ENCODE measurements at regions not wholly inside any gene's neighbourhood (a gene's known extent, or its start where the extent isn't known, plus 50 kb on each side); places are given as distances from the start of the nearest gene placed in this dataset.
A peak's percentile ranks its signal among the peaks of the same experiment; 100 is the strongest.
"Not testable (repeated sequence)": the region's sequence is repeated elsewhere in the genome, so short reads cannot be mapped to it uniquely, and the experiment has no call there.

GRCh38 chr17:77635785-77636184 lies 322.7 kb upstream of the TNRC6C start:
- H3K27ac ChIP-seq (ENCODE audit: extremely low read depth, low read depth, low read length); H3K36me3 ChIP-seq (ENCODE audit: control insufficient read depth in 2 of 2, insufficient read depth in 1 of 2, low read length in 2 of 2); H3K4me1 ChIP-seq (ENCODE audit: control insufficient read depth, insufficient read depth, low read length); CTCF ChIA-PET; H3K4me3 ChIP-seq (ENCODE audit: low read depth, low read length); H3K9me3 ChIP-seq (ENCODE audit: control insufficient read depth, insufficient read depth, low read depth, low read length): not testable (repeated sequence)
- POLR2A ChIA-PET, result interaction anchor here (0.6 kb wide), 1 partner anchor 100 kb away, joined by 3 read pairs; no protein-coding TSS in a partner anchor
- TF ChIP-seq ZSCAN16 (tag by site-specific recombination; IDR thresholded peaks at IDR 0.05) (peak; percentile 74; the same call in 1 of the 2 replicates), ZBTB17 (tag by site-specific recombination; IDR thresholded peaks at IDR 0.05) (peak; percentile 63)

- POLR2A ChIA-PET, result no interaction called here
- H3K36me3 ChIP-seq (ENCODE audit: control insufficient read depth in 2 of 2, insufficient read depth in 1 of 2, low read length in 2 of 2), result no peaks in the 10 kb centered on the region
- H3K4me3 ChIP-seq (ENCODE audit: low read depth, low read length), result no peak overlapping the region
- CTCF ChIA-PET, result no interaction called here
- TF ChIP-seq SP3 (tag by site-specific recombination; IDR thresholded peaks at IDR 0.05) (no peak), SP7 (tag by site-specific recombination; IDR thresholded peaks at IDR 0.05) (no peak), ZNF701 (tag by site-specific recombination; IDR thresholded peaks at IDR 0.05) (no peak), ZNF629 (tag by site-specific recombination; IDR thresholded peaks at IDR 0.05) (no peak), ATF2 (tag by site-specific recombination; IDR thresholded peaks at IDR 0.05; ENCODE audit: low read depth) (no peak), ZNF175 (tag by site-specific recombination; IDR thresholded peaks at IDR 0.05) (no peak), ZNF658 (tag by site-specific recombination; IDR thresholded peaks at IDR 0.05) (no peak), ZNF792 (tag by site-specific recombination; IDR thresholded peaks at IDR 0.05) (no peak), ZNF426 (tag by site-specific recombination; IDR thresholded peaks at IDR 0.05) (no peak), ZFP37 (tag by site-specific recombination; IDR thresholded peaks at IDR 0.05) (no peak), REPIN1 (tag by site-specific recombination; IDR thresholded peaks at IDR 0.05; ENCODE audit: low read depth) (no peak), SALL2 (tag by site-specific recombination; IDR thresholded peaks at IDR 0.05; ENCODE audit: borderline replicate concordance) (no peak), ZEB2 (tag by site-specific recombination; IDR thresholded peaks at IDR 0.05) (no peak), MYNN (tag by site-specific recombination; IDR thresholded peaks at IDR 0.05; ENCODE audit: borderline replicate concordance) (no peak), TSHZ1 (tag by site-specific recombination; IDR thresholded peaks at IDR 0.05; ENCODE audit: borderline replicate concordance) (no peak), ZNF639 (tag by site-specific recombination; IDR thresholded peaks at IDR 0.05) (no peak), MEIS1 (CRISPR knock-in tag; IDR thresholded peaks at IDR 0.05; ENCODE audit: borderline replicate concordance) (no peak)
- no peaks in the 10 kb centered on the region for H3K4me1 ChIP-seq (ENCODE audit: control insufficient read depth, insufficient read depth, low read length)
- H3K9me3 ChIP-seq (ENCODE audit: control insufficient read depth, insufficient read depth, low read depth, low read length), result no peaks in the 10 kb centered on the region
- no peak overlapping the region for H3K27ac ChIP-seq (ENCODE audit: extremely low read depth, low read depth, low read length)
Measured at GRCh38 chr17:77636835-77637817, 321.4 kb upstream of the TNRC6C start.
